Liver (tissue), 8 donors: ENCODE measurements at regions not wholly inside any gene's neighbourhood (a gene's known extent, or its start where the extent isn't known, plus 50 kb on each side); places are given as distances from the start of the nearest gene placed in this dataset.
"Not testable (repeated sequence)": the region's sequence is repeated elsewhere in the genome, so short reads cannot be mapped to it uniquely, and the experiment has no call there.

Experiments used
- DNase-seq: peaks from one replicate; pipeline ENCODE4 v3.0.0-alpha.2; 2017; ENCODE audit warnings: low spot score
- H3K27ac ChIP-seq, 2 donors: one replicate each; pipeline ENCODE4 v1.7.0; 2013; ENCODE audit warnings: inconsistent platforms in 2 of 2, low read length in 2 of 2, control low read depth in 1 of 2, low read depth in 1 of 2, mild to moderate bottlenecking in 1 of 2
- H3K27me3 ChIP-seq, 4 donors: one replicate each; pipeline versions ENCODE4 v1.6.1 to v1.7.0; 2013; ENCODE audit warnings: low read length in 3 of 4, inconsistent platforms in 1 of 4, mild to moderate bottlenecking in 1 of 4, moderate library complexity in 1 of 4; ENCODE audit not compliant: control insufficient read depth in 4 of 4, insufficient read depth in 4 of 4
- H3K36me3 ChIP-seq, 4 donors: one replicate each; pipeline versions ENCODE4 v1.6.1 to v1.7.0; 2013; ENCODE audit warnings: low read length in 3 of 4, mild to moderate bottlenecking in 3 of 4, low read depth in 1 of 4, moderate library complexity in 1 of 4; ENCODE audit not compliant: control insufficient read depth in 4 of 4, insufficient read depth in 3 of 4
- H3K4me1 ChIP-seq, 4 donors: one replicate each; pipeline versions ENCODE4 v1.6.1 to v1.7.0; 2013; ENCODE audit warnings: low read length in 3 of 4, mild to moderate bottlenecking in 3 of 4, moderate library complexity in 1 of 4; ENCODE audit not compliant: control insufficient read depth in 4 of 4, insufficient read depth in 4 of 4
- H3K4me3 ChIP-seq, 3 donors: one replicate each; pipeline versions ENCODE4 v1.6.1 to v1.7.0; 2013; ENCODE audit warnings: low read length in 3 of 3, control low read depth in 1 of 3, low read depth in 1 of 3, mild to moderate bottlenecking in 1 of 3
- H3K9ac ChIP-seq, 2 donors: one replicate each; pipeline ENCODE4 v1.7.0; 2013; ENCODE audit warnings: low read length in 2 of 2, mild to moderate bottlenecking in 2 of 2, moderate library complexity in 2 of 2, control low read depth in 1 of 2, low read depth in 1 of 2
- H3K9me3 ChIP-seq, 4 donors: one replicate each; pipeline versions ENCODE4 v1.6.1 to v1.7.0; 2013; ENCODE audit warnings: low read length in 3 of 4; ENCODE audit not compliant: control insufficient read depth in 4 of 4
- ATF3 ChIP-seq: IDR thresholded peaks from 2 replicates; pipeline ENCODE4 v1.6.1; 2016; ENCODE audit warnings: antibody characterized with exemption
- CTCF ChIP-seq: fragments of 150-350 bp; IDR thresholded peaks from 2 replicates; pipeline ENCODE4 v1.5.1; 2017; ENCODE audit warnings: improper control_type of control experiment, low read depth, low read length; ENCODE audit not compliant: missing input control
- EGR1 ChIP-seq, 2 donors: IDR thresholded peaks; 2 replicates each; pipeline ENCODE4 v1.6.1; 2016 to 2018; ENCODE audit warnings: antibody characterized with exemption in 2 of 2, low read depth in 2 of 2
- FOXA1 ChIP-seq: IDR thresholded peaks from 2 replicates; pipeline ENCODE4 v1.6.1; 2016; ENCODE audit warnings: antibody characterized with exemption
- FOXA2 ChIP-seq: IDR thresholded peaks from 2 replicates; pipeline ENCODE4 v1.6.1; 2016; ENCODE audit warnings: antibody characterized with exemption
- GABPA ChIP-seq, 2 donors: IDR thresholded peaks in 1 of 2; conservative IDR thresholded peaks in 1 of 2; 2 replicates each; pipeline ENCODE4 v1.6.1; 2016; ENCODE audit warnings: antibody characterized with exemption in 2 of 2, mild to moderate bottlenecking in 1 of 2, moderate library complexity in 1 of 2
- HNF4A ChIP-seq, 2 donors: conservative IDR thresholded peaks; 2 replicates each; pipeline ENCODE4 v1.6.1; 2016; ENCODE audit warnings: antibody characterized with exemption in 2 of 2, mild to moderate bottlenecking in 2 of 2
- HNF4G ChIP-seq: IDR thresholded peaks from 2 replicates; pipeline ENCODE4 v1.6.1; 2016; ENCODE audit warnings: antibody characterized with exemption
- JUND ChIP-seq, 2 donors: IDR thresholded peaks; 2 replicates each; pipeline ENCODE4 v1.6.1; 2016; ENCODE audit warnings: antibody characterized with exemption in 2 of 2
- MAX ChIP-seq: IDR thresholded peaks from 2 replicates; pipeline ENCODE4 v1.6.1; 2016; ENCODE audit warnings: antibody characterized with exemption
- NR2F2 ChIP-seq: IDR thresholded peaks from 2 replicates; pipeline ENCODE4 v1.6.1; 2016; ENCODE audit warnings: antibody characterized with exemption
- RAD21 ChIP-seq, 2 donors: IDR thresholded peaks; 2 replicates each; pipeline ENCODE4 v1.6.1; 2016; ENCODE audit warnings: antibody characterized with exemption in 2 of 2, mild to moderate bottlenecking in 2 of 2
- REST ChIP-seq: IDR thresholded peaks from 2 replicates; pipeline ENCODE4 v1.6.1; 2016; ENCODE audit warnings: antibody characterized with exemption, mild to moderate bottlenecking
- RXRA ChIP-seq, 2 donors: IDR thresholded peaks; 2 replicates each; pipeline ENCODE4 v1.6.1; 2017 to 2018; ENCODE audit warnings: antibody characterized with exemption in 2 of 2, mild to moderate bottlenecking in 1 of 2
- SP1 ChIP-seq: IDR thresholded peaks from 2 replicates; pipeline ENCODE4 v1.6.1; 2018; ENCODE audit warnings: antibody characterized with exemption, mild to moderate bottlenecking
- TAF1 ChIP-seq: conservative IDR thresholded peaks from 2 replicates; pipeline ENCODE4 v1.6.1; 2016; ENCODE audit warnings: antibody characterized with exemption, mild to moderate bottlenecking
- YY1 ChIP-seq: IDR thresholded peaks from 2 replicates; pipeline ENCODE4 v1.6.1; 2016; ENCODE audit warnings: antibody characterized with exemption, mild to moderate bottlenecking
- ZBTB33 ChIP-seq: IDR thresholded peaks from 2 replicates; pipeline ENCODE4 v1.6.1; 2016; ENCODE audit warnings: antibody characterized with exemption
- WGBS: extraction: QIAGEN DNeasy Blood & Tissue Kit; methylation state at CpG from one replicate; pipeline ENCODE4 v1.1.7; 2013; 5-methylcytosine and 5-hydroxymethylcytosine counted together
- donor health status: healthy.
- donor health status: healthy.
- donor health status: healthy.
- donor health status: healthy.
- donor health status: healthy.

- TF ChIP-seq ATF3 (no peak), MAX (peak; percentile 30), TAF1 (no peak), GABPA (IDR thresholded peaks at IDR 0.05 in 1 of 2, conservative IDR thresholded peaks at IDR 0.05 in 1 of 2) (no peak), RXRA (IDR thresholded peaks at IDR 0.05) (peak in 1 of 2 donors; percentile 15)
Measured at GRCh38 chr5:96199713-96200183, 233.3 kb downstream of the PCSK1 start (continued).

GRCh38 chr5:96198356-96199058, 234.5 kb downstream of the PCSK1 start:
- Histone ChIP-seq H3K27me3 (no peaks in the 10 kb centered on the region), H3K4me3 (no peak overlapping the region), H3K36me3 (no peaks in the 10 kb centered on the region), H3K4me1 (peaks cover 6 to 35% (median 25%) of the 10 kb centered on the region in 4 donors), H3K9me3 (no peaks in the 10 kb centered on the region), H3K27ac (peak overlapping the region; percentile 63 to 70), H3K9ac (peak overlapping the region in 1 of 2 donors; percentile 91)
- no peak for TF ChIP-seq REST
- TF ChIP-seq CTCF: no peak
- TF ChIP-seq HNF4G: no peak
- no peak for TF ChIP-seq RXRA (IDR thresholded peaks at IDR 0.05)
- no peak for TF ChIP-seq JUND (IDR thresholded peaks at IDR 0.05)
- no peak for TF ChIP-seq TAF1
- no peak for TF ChIP-seq FOXA2
- TF ChIP-seq SP1: no peak
- TF ChIP-seq YY1: no peak
- TF ChIP-seq FOXA1: no peak
- TF ChIP-seq MAX: no peak
- no peak for TF ChIP-seq NR2F2
- TF ChIP-seq GABPA (IDR thresholded peaks at IDR 0.05 in 1 of 2, conservative IDR thresholded peaks at IDR 0.05 in 1 of 2): no peak
- no peak for TF ChIP-seq EGR1 (IDR thresholded peaks at IDR 0.05; ENCODE audit: low read depth in 2 of 2)
- TF ChIP-seq RAD21 (IDR thresholded peaks at IDR 0.05): no peak
- no peak for TF ChIP-seq ATF3
- no peak for TF ChIP-seq HNF4A (conservative IDR thresholded peaks at IDR 0.05)
- no peak for TF ChIP-seq ZBTB33
- DNase-seq: no peak
- WGBS: 75% methylated on average over 3 of the region's 3 CpGs

GRCh38 chr5:96197767-96198166, 235.3 kb downstream of the PCSK1 start:
- peaks cover 6 to 35% (median 25%) of the 10 kb centered on the region in 4 donors for H3K4me1 ChIP-seq
- not testable (repeated sequence) for H3K4me3 ChIP-seq, DNase-seq, H3K9me3 ChIP-seq, H3K36me3 ChIP-seq, H3K27ac ChIP-seq, H3K27me3 ChIP-seq, H3K9ac ChIP-seq
- 96% methylated on average over 3 of the region's 3 CpGs for WGBS
